OCI-LY3 (cell line): ENCODE measurements at regions not wholly inside any gene's neighbourhood (a gene's known extent, or its start where the extent isn't known, plus 50 kb on each side); places are given as distances from the start of the nearest gene placed in this dataset.

Experiments used
- CTCF ChIP-seq: fragments of 200-600, 300-600 bp; sonication (generic); IDR thresholded peaks from 2 replicates; pipeline ENCODE4 v1.5.1; 2014; ENCODE audit warnings: antibody characterized with exemption, low read length, low read depth
- EZH2phosphoT487 ChIP-seq: fragments of 200-600 bp; shearing (Covaris generic); IDR thresholded peaks from 2 replicates; pipeline ENCODE4 v1.6.1; 2018; ENCODE audit warnings: antibody characterized with exemption, mixed run types, low read depth

- TF ChIP-seq CTCF (no peak), EZH2phosphoT487 (no peak)
These were observed 236.4 kb upstream of the RARB start for GRCh38 chr3:25191673-25192072.
